Transverse colon (tissue), 4 donors: ENCODE measurements at regions not wholly inside any gene's neighbourhood (a gene's known extent, or its start where the extent isn't known, plus 50 kb on each side); places are given as distances from the start of the nearest gene placed in this dataset.

ENCODE experiments used
- DNase-seq: peaks from one replicate; pipeline ENCODE4 v3.0.0-alpha.2; 2019
- H3K27ac ChIP-seq, 4 donors: fragments of 200-600 bp; sonication (generic); 2 replicates each; pipeline ENCODE4 v1.5.1; 2016 to 2018; ENCODE audit warnings: inconsistent platforms in 4 of 4
- H3K27me3 ChIP-seq: fragments of 200-600 bp; sonication (generic); 2 replicates; pipeline ENCODE4 v1.5.1; 2017; ENCODE audit warnings: inconsistent platforms
- H3K36me3 ChIP-seq, 4 donors: fragments of 200-600 bp; sonication (generic); 2 replicates each; pipeline ENCODE4 v1.5.1; 2017 to 2019; ENCODE audit warnings: inconsistent platforms in 4 of 4
- H3K4me1 ChIP-seq, 4 donors: fragments of 200-600 bp; sonication (generic); 2 replicates each; pipeline ENCODE4 v1.5.1; 2017 to 2020; ENCODE audit warnings: inconsistent platforms in 4 of 4
- H3K4me3 ChIP-seq, 4 donors: fragments of 200-600 bp; sonication (generic); 1 replicate in 1 of 4; 2 replicates in 3 of 4; pipeline versions ENCODE4 v1.5.1 to v1.6.1; 2017 to 2019; ENCODE audit warnings: inconsistent platforms in 4 of 4
- H3K9me3 ChIP-seq, 2 donors: fragments of 200-600 bp; sonication (generic); 2 replicates each; pipeline ENCODE4 v1.5.1; 2017 to 2019; ENCODE audit warnings: inconsistent platforms in 2 of 2
- EP300 ChIP-seq: sonication (generic); formaldehyde crosslinking; IDR thresholded peaks from one replicate; pipeline ENCODE4 v1.6.1; 2017; ENCODE audit warnings: antibody characterized with exemption, low read depth
- POLR2A ChIP-seq: fragments of 450-650 bp; IDR thresholded peaks from one replicate; pipeline ENCODE4 v1.6.1; 2016; ENCODE audit warnings: antibody characterized with exemption, mild to moderate bottlenecking, moderate library complexity
- POLR2AphosphoS5 ChIP-seq, 3 donors: sonication (generic); formaldehyde crosslinking; IDR thresholded peaks; one replicate each; pipeline ENCODE4 v1.6.1; 2016; ENCODE audit warnings: antibody characterized with exemption in 3 of 3
- WGBS, 2 donors: methylation state at CpG; one replicate each; pipeline ENCODE4 v1.1.5; 2018; ENCODE audit warnings: low coverage in 1 of 2; 5-methylcytosine and 5-hydroxymethylcytosine counted together
- in situ Hi-C, 4 donors: fragments of 200-750 bp; cut with MboI; loops; one replicate each; pipeline versions ENCODE4 v1.15.0 to v1.15.1; 2017; ENCODE audit warnings: low sequenced_read_pairs in 3 of 4, low pct_ligation_motif_present in 1 of 4, low pct_unique_long_range_greater_than_20kb in 1 of 4
- intact Hi-C: fragments of 100-400 bp; cut with DNase I; formaldehyde crosslinking; loops from one replicate; pipeline ENCODE4 v1.15.1; 2023; ENCODE audit warnings: low total_unique reads
- TF ChIP-seq, protein P1 (sequence below), 5 experiments: fragments of 200-600 bp in 3 of 5; fragments of 450-650 bp in 2 of 5; sonication (generic) in 3 of 5; IDR thresholded peaks; 1 replicate in 2 of 5; 2 replicates in 3 of 5; pipeline ENCODE4 v1.5.1; 2016 to 2017; ENCODE audit warnings: antibody characterized with exemption in 5 of 5, inconsistent platforms in 3 of 5, mild to moderate bottlenecking in 2 of 5, moderate library complexity in 1 of 5

- DNase-seq, result no peak
- intact Hi-C loops, result no loop called here
- 80% methylated on average over 13 of the region's 13 CpGs; no CpG with 5 or more reads in 1 of the 2 donors for WGBS, 2 donors
- Histone ChIP-seq H3K27ac (no peak overlapping the region), H3K36me3 (no peaks in the 10 kb centered on the region), H3K9me3 (no peaks in the 10 kb centered on the region), H3K4me3 (no peak overlapping the region), H3K4me1 (no peaks in the 10 kb centered on the region), H3K27me3 (peaks cover 8% of the 10 kb centered on the region)
- no peak for TF ChIP-seq EP300
- no peak for TF ChIP-seq POLR2A
- TF ChIP-seq, protein P1, sequence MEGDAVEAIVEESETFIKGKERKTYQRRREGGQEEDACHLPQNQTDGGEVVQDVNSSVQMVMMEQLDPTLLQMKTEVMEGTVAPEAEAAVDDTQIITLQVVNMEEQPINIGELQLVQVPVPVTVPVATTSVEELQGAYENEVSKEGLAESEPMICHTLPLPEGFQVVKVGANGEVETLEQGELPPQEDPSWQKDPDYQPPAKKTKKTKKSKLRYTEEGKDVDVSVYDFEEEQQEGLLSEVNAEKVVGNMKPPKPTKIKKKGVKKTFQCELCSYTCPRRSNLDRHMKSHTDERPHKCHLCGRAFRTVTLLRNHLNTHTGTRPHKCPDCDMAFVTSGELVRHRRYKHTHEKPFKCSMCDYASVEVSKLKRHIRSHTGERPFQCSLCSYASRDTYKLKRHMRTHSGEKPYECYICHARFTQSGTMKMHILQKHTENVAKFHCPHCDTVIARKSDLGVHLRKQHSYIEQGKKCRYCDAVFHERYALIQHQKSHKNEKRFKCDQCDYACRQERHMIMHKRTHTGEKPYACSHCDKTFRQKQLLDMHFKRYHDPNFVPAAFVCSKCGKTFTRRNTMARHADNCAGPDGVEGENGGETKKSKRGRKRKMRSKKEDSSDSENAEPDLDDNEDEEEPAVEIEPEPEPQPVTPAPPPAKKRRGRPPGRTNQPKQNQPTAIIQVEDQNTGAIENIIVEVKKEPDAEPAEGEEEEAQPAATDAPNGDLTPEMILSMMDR (IDR thresholded peaks at IDR 0.05), result no peak
- TF ChIP-seq POLR2AphosphoS5 (IDR thresholded peaks at IDR 0.05), result no peak
- in situ Hi-C loops, result no loop called here
Measured at GRCh38 chr22:48870436-48870835, 957.2 kb downstream of the BRD1 start.

DNA sequence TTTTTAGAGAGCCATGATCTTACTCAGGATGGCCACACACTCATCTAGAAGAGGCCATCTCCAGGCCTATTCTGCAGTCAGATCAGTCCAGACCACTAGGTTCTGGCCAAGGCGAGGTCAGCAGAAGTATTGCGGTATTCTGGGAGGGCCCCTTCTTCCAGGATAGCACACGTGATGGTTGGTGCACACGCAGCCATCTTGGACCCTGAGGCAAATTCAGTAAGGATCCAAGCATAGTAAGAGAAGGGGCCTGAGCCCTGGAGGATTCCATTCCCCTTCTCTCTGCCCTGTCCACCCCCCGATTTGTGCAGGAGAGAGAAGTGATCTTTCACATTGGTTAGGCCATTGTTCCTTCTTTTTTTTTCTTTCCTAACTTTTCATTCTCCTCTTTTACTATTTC is 957.9 kb downstream of the BRD1 start:
- no peak overlapping the region for H3K4me3 ChIP-seq
- 91% methylated on average over 5 of the region's 5 CpGs; no CpG with 5 or more reads in 1 of the 2 donors for WGBS, 2 donors
- no peaks in the 10 kb centered on the region for H3K36me3 ChIP-seq
- TF ChIP-seq POLR2AphosphoS5 (IDR thresholded peaks at IDR 0.05), result no peak
- TF ChIP-seq, protein P1 (IDR thresholded peaks at IDR 0.05), result no peak
- no peak for TF ChIP-seq POLR2A
- no peak for TF ChIP-seq EP300
- in situ Hi-C loops, result no loop called here
- intact Hi-C loops, result no loop called here
- no peak overlapping the region for H3K27ac ChIP-seq
- no peak for DNase-seq
- no peaks in the 10 kb centered on the region for H3K9me3 ChIP-seq
- no peaks in the 10 kb centered on the region for H3K4me1 ChIP-seq
- H3K27me3 ChIP-seq, result peaks cover 3% of the 10 kb centered on the region

- Histone ChIP-seq H3K36me3 (no peaks in the 10 kb centered on the region), H3K9me3 (no peaks in the 10 kb centered on the region), H3K27ac (no peak overlapping the region), H3K4me1 (no peaks in the 10 kb centered on the region), H3K4me3 (no peak overlapping the region), H3K27me3 (peaks cover 3% of the 10 kb centered on the region)
- WGBS, 2 donors, result 80% methylated on average over 12 of the region's 12 CpGs; no CpG with 5 or more reads in 1 of the 2 donors
- TF ChIP-seq EP300 (no peak), POLR2A (no peak), POLR2AphosphoS5 (IDR thresholded peaks at IDR 0.05) (no peak)
- TF ChIP-seq, protein P1 (IDR thresholded peaks at IDR 0.05), result no peak
- in situ Hi-C loops, result no loop called here
- DNase-seq, result no peak
- intact Hi-C loops, result no loop called here
Measured at GRCh38 chr22:48869161-48869560, 958.5 kb downstream of the BRD1 start.

DNA sequence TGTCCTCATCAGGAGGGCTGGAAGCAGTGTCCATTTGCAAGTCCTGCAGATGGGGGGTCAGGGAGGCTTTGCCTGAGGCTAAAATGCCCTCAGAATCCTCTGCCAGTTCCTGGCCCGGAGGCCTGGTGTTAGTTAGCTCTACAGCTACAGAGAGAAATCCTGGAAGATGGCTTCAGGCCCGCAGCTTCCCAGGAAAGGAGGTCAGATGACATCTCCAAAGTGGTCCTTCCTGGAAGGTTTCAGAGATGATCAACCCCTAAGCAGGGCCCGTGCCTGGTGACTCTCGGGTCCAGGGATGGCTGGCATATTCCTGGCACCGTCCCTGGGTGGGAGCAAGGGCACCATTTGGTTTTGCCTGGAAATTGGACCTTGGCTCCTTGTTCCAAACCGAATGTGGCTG is 959.1 kb downstream of the BRD1 start:
- TF ChIP-seq EP300 (no peak), POLR2A (no peak), POLR2AphosphoS5 (IDR thresholded peaks at IDR 0.05) (no peak)
- TF ChIP-seq, protein P1 (IDR thresholded peaks at IDR 0.05), result no peak
- Histone ChIP-seq H3K36me3 (no peaks in the 10 kb centered on the region), H3K27ac (no peak overlapping the region), H3K4me1 (no peaks in the 10 kb centered on the region), H3K4me3 (no peak overlapping the region), H3K9me3 (no peaks in the 10 kb centered on the region), H3K27me3 (peaks cover 3% of the 10 kb centered on the region)
- intact Hi-C loops, result no loop called here
- DNase-seq, result no peak
- in situ Hi-C loops, result no loop called here
- 29% methylated on average over 6 of the region's 6 CpGs; no CpG with 5 or more reads in 1 of the 2 donors for WGBS, 2 donors
